ENCODE measurements at regions not wholly inside any gene's neighbourhood (a gene's known extent, or its start where the extent isn't known, plus 50 kb on each side); places are given as distances from the start of the nearest gene placed in this dataset.

- H3K27ac Mint-ChIP-seq, result no peak overlapping the region
- H3K4me3 Mint-ChIP-seq, result no peak overlapping the region
- WGBS (ENCODE audit: insufficient coverage), result 47% methylated on average over 2 of the region's 4 CpGs
- no peaks in the 10 kb centered on the region for H3K4me1 Mint-ChIP-seq
- no peak for ATAC-seq
- Histone ChIP-seq H3K27ac (ENCODE audit: low read length) (no peak overlapping the region), H3K27me3 (ENCODE audit: control insufficient read depth, insufficient read depth, low read length) (no peaks in the 10 kb centered on the region), H3K4me1 (ENCODE audit: control insufficient read depth, insufficient read depth, low read length) (no peaks in the 10 kb centered on the region), H3K4me3 (ENCODE audit: low read length) (no peak overlapping the region), H3K36me3 (ENCODE audit: control insufficient read depth, insufficient read depth, low read length) (no peaks in the 10 kb centered on the region), H3K9me3 (ENCODE audit: control insufficient read depth, insufficient read depth, low read length) (no peaks in the 10 kb centered on the region)
- no peak for DNase-seq
- no peaks in the 10 kb centered on the region for H3K36me3 Mint-ChIP-seq
- no peaks in the 10 kb centered on the region for H3K9me3 Mint-ChIP-seq
- TF ChIP-seq, protein P1, sequence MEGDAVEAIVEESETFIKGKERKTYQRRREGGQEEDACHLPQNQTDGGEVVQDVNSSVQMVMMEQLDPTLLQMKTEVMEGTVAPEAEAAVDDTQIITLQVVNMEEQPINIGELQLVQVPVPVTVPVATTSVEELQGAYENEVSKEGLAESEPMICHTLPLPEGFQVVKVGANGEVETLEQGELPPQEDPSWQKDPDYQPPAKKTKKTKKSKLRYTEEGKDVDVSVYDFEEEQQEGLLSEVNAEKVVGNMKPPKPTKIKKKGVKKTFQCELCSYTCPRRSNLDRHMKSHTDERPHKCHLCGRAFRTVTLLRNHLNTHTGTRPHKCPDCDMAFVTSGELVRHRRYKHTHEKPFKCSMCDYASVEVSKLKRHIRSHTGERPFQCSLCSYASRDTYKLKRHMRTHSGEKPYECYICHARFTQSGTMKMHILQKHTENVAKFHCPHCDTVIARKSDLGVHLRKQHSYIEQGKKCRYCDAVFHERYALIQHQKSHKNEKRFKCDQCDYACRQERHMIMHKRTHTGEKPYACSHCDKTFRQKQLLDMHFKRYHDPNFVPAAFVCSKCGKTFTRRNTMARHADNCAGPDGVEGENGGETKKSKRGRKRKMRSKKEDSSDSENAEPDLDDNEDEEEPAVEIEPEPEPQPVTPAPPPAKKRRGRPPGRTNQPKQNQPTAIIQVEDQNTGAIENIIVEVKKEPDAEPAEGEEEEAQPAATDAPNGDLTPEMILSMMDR (IDR thresholded peaks at IDR 0.05), result no peak
- intact Hi-C loops (cut with micrococcal nuclease), result no loop called here
- H3K27me3 Mint-ChIP-seq (ENCODE audit: low read depth in 2 of 2), result peaks cover 0 to 4% of the 10 kb centered on the region in 2 donors
These were observed 340.3 kb upstream of the WWC1 start for GRCh38 chr5:167951116-167951515.

- ATAC-seq, result no peak
- 80% methylated on average over 19 of the region's 19 CpGs for WGBS (ENCODE audit: insufficient coverage)
These were observed 339.0 kb upstream of the WWC1 start for GRCh38 chr5:167952278-167952995.

GRCh38 chr5:167953151-167953798, 338.2 kb upstream of the WWC1 start:
- ATAC-seq (no peak), DNase-seq (no peak)
- H3K27me3 ChIP-seq (ENCODE audit: control insufficient read depth, insufficient read depth, low read length), result no peaks in the 10 kb centered on the region
- Mint-ChIP-seq H3K27me3 (ENCODE audit: low read depth in 2 of 2) (peaks cover 0 to 4% of the 10 kb centered on the region in 2 donors), H3K4me1 (no peaks in the 10 kb centered on the region), H3K27ac (no peak overlapping the region), H3K9me3 (peaks cover 3 to 5% of the 10 kb centered on the region in 2 donors), H3K4me3 (no peak overlapping the region), H3K36me3 (no peaks in the 10 kb centered on the region)
- no peaks in the 10 kb centered on the region for H3K4me1 ChIP-seq (ENCODE audit: control insufficient read depth, insufficient read depth, low read length)
- no peak overlapping the region for H3K27ac ChIP-seq (ENCODE audit: low read length)
- no peak overlapping the region for H3K4me3 ChIP-seq (ENCODE audit: low read length)
- no peaks in the 10 kb centered on the region for H3K9me3 ChIP-seq (ENCODE audit: control insufficient read depth, insufficient read depth, low read length)
- H3K36me3 ChIP-seq (ENCODE audit: control insufficient read depth, insufficient read depth, low read length), result no peaks in the 10 kb centered on the region
- WGBS (ENCODE audit: insufficient coverage), result no CpG with 5 or more reads among the region's 4 CpGs
- intact Hi-C loops (cut with micrococcal nuclease), result no loop called here
- TF ChIP-seq, protein P1 (IDR thresholded peaks at IDR 0.05), result no peak

More at GRCh38 chr5:167952278-167952995, 339.0 kb upstream of the WWC1 start:
- intact Hi-C loops (cut with micrococcal nuclease), result no loop called here
- Mint-ChIP-seq H3K9me3 (peaks cover 3 to 4% of the 10 kb centered on the region in 2 donors), H3K4me1 (no peaks in the 10 kb centered on the region), H3K27me3 (ENCODE audit: low read depth in 2 of 2) (peaks cover 0 to 4% of the 10 kb centered on the region in 2 donors), H3K27ac (no peak overlapping the region), H3K4me3 (no peak overlapping the region), H3K36me3 (no peaks in the 10 kb centered on the region)
- TF ChIP-seq, protein P1 (IDR thresholded peaks at IDR 0.05), result no peak
- H3K27me3 ChIP-seq (ENCODE audit: control insufficient read depth, insufficient read depth, low read length), result no peaks in the 10 kb centered on the region
- H3K27ac ChIP-seq (ENCODE audit: low read length), result no peak overlapping the region
- DNase-seq, result no peak
- no peak overlapping the region for H3K4me3 ChIP-seq (ENCODE audit: low read length)
- H3K9me3 ChIP-seq (ENCODE audit: control insufficient read depth, insufficient read depth, low read length), result no peaks in the 10 kb centered on the region
- H3K4me1 ChIP-seq (ENCODE audit: control insufficient read depth, insufficient read depth, low read length), result no peaks in the 10 kb centered on the region
- no peaks in the 10 kb centered on the region for H3K36me3 ChIP-seq (ENCODE audit: control insufficient read depth, insufficient read depth, low read length)

Data from natural killer cell (primary cell).